T-cell (primary cell): ENCODE measurements at regions not wholly inside any gene's neighbourhood (a gene's known extent, or its start where the extent isn't known, plus 50 kb on each side); places are given as distances from the start of the nearest gene placed in this dataset.

Source experiments
- ATAC-seq, 4 experiments: fragments of 200-7000 bp in 3 of 4; fragments of 150-1000 bp in 1 of 4; cut with Tn5 transposase; replicated peaks in 1 of 4; 1 replicate in 3 of 4; 2 replicates in 1 of 4; pipeline ENCODE4 v1.10.0; 2021; ENCODE audit warnings: moderate library complexity in 3 of 4, mild to moderate bottlenecking in 2 of 4, moderate number of reproducible peaks in 1 of 4
- CTCF ChIA-PET, 2 donors: fragments of 300-600 bp; sonication (Branson Sonifier 250); formaldehyde crosslinking; loops; one replicate each; lab custom pipeline; 2022; ENCODE audit warnings: antibody characterized with exemption in 2 of 2; lab: Charles Lee
- POLR2A ChIA-PET, 2 donors: fragments of 300-600 bp; sonication (Branson Sonifier 250); formaldehyde crosslinking; loops; one replicate each; lab custom pipeline; 2022; ENCODE audit warnings: antibody characterized with exemption in 2 of 2; lab: Charles Lee
- DNase-seq, 35 experiments: peaks; one replicate each; pipeline versions ENCODE4 v3.0.0 to v3.0.0-alpha.2; 2013 to 2023
- H3K27ac ChIP-seq: one replicate; pipeline ENCODE4 v1.5.1; 2013; ENCODE audit warnings: low read length
- H3K27me3 ChIP-seq, 2 experiments: replicated peaks in 1 of 2; 1 replicate in 1 of 2; 2 replicates in 1 of 2; pipeline versions ENCODE4 v1.6.1 to v1.7.0; 2013; ENCODE audit warnings: low read length in 1 of 2, mixed read lengths in 1 of 2; ENCODE audit not compliant: control insufficient read depth in 2 of 2, insufficient read depth in 2 of 2; ENCODE audit errors: extremely low read depth in 1 of 2
- H3K36me3 ChIP-seq, 2 donors: 1 replicate in 1 of 2; 2 replicates in 1 of 2; pipeline versions ENCODE4 v1.6.1 to v1.7.0; 2013; ENCODE audit warnings: low read length in 1 of 2; ENCODE audit not compliant: control insufficient read depth in 2 of 2, insufficient read depth in 1 of 2; ENCODE audit errors: extremely low read depth in 1 of 2
- H3K4me1 ChIP-seq, 2 experiments: 1 replicate in 1 of 2; 2 replicates in 1 of 2; pipeline versions ENCODE4 v1.6.1 to v1.7.0; 2013; ENCODE audit warnings: low read length in 2 of 2, mixed read lengths in 1 of 2; ENCODE audit not compliant: insufficient read depth in 2 of 2, control insufficient read depth in 1 of 2; ENCODE audit errors: extremely low read depth in 1 of 2
- H3K4me3 ChIP-seq, 2 donors: 1 replicate in 1 of 2; 2 replicates in 1 of 2; pipeline versions ENCODE4 v1.5.1 to v1.7.0; 2013; ENCODE audit warnings: mild to moderate bottlenecking in 2 of 2, low read length in 1 of 2, moderate library complexity in 1 of 2; ENCODE audit not compliant: control insufficient read depth in 1 of 2; ENCODE audit errors: extremely low read depth in 1 of 2
- H3K9me3 ChIP-seq: 2 replicates; pipeline ENCODE4 v1.7.0; 2013
- H3K27ac Mint-ChIP-seq, 2 donors: one replicate each; pipeline ENCODE4 v1.8.0; 2020 to 2021; ENCODE audit warnings: mild to moderate bottlenecking in 2 of 2, mixed read lengths in 2 of 2
- H3K27me3 Mint-ChIP-seq, 2 donors: one replicate each; pipeline ENCODE4 v1.8.0; 2021 to 2022; ENCODE audit warnings: mixed read lengths in 2 of 2
- H3K36me3 Mint-ChIP-seq: one replicate; pipeline ENCODE4 v1.8.0; 2021; ENCODE audit warnings: mixed read lengths
- H3K4me1 Mint-ChIP-seq, 3 donors: one replicate each; pipeline ENCODE4 v1.8.0; 2020 to 2022; ENCODE audit warnings: mixed read lengths in 3 of 3, mild to moderate bottlenecking in 1 of 3
- H3K4me3 Mint-ChIP-seq, 3 donors: one replicate each; pipeline ENCODE4 v1.8.0; 2020 to 2022; ENCODE audit warnings: mild to moderate bottlenecking in 3 of 3, mixed read lengths in 3 of 3, moderate library complexity in 3 of 3
- H3K9me3 Mint-ChIP-seq, 3 donors: one replicate each; pipeline ENCODE4 v1.8.0; 2020 to 2022; ENCODE audit warnings: mixed read lengths in 3 of 3
- WGBS: methylation state at CpG from one replicate; pipeline ENCODE4 v1.1.5; 2013; ENCODE audit warnings: missing lambda C conversion rate; ENCODE audit not compliant: insufficient coverage; 5-methylcytosine and 5-hydroxymethylcytosine counted together

DNA sequence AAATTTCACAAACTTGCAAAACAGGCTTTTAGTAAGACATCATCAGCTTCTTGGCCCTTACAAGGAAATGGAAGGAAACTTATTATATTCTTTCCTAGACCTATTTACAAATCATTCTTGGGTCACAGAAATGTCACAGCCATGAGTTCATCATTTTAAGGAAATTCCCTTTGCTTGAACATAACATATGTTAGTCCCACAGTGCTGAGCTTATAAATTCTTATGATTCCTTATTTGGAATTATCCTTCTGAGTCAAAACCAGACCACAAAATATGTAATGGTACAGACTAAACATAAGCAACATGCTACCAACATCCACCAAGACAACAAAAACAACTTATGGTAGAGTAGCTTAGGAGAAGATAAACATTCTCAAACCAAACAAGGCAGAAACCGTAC is 236.9 kb upstream of the CTSO start:
- H3K27me3 Mint-ChIP-seq: no peaks in the 10 kb centered on the region
- no peaks in the 10 kb centered on the region for H3K36me3 Mint-ChIP-seq
- H3K4me3 Mint-ChIP-seq: no peak overlapping the region
- Histone ChIP-seq H3K4me3 (no peak overlapping the region), H3K4me1 (no peaks in the 10 kb centered on the region), H3K9me3 (no peaks in the 10 kb centered on the region), H3K27me3 (no peaks in the 10 kb centered on the region), H3K27ac (no peak overlapping the region), H3K36me3 (no peaks in the 10 kb centered on the region)
- CTCF ChIA-PET: no interaction called here
- peaks cover 0 to 3% (median 0%) of the 10 kb centered on the region in 3 donors for H3K9me3 Mint-ChIP-seq
- H3K4me1 Mint-ChIP-seq: no peaks in the 10 kb centered on the region
- DNase-seq (no peak), ATAC-seq (no peak)
- no peak overlapping the region for H3K27ac Mint-ChIP-seq
- WGBS: no CpG with 5 or more reads among the region's 1 CpG
- POLR2A ChIA-PET: no interaction called here

DNA sequence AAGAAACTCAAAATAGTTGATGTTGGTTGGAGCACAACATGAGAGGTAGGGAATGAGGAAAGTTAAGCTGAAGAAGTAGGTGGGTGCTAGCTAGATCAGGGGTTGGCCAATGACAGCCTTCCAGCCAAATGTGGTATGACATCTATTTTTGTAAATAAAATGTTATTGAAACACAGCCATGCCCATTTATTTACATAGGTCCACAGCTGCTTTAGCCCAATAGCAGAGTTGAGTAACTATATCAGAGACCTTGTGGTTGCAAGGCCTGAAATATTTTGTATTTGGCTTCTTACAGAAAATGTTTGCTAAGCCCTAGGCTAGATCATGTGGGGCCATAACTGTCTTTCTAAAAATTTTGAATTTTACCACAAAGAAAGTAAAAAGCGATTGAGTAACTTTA is 234.9 kb upstream of the CTSO start:
- Mint-ChIP-seq H3K4me1 (no peaks in the 10 kb centered on the region), H3K9me3 (peaks cover 0 to 3% (median 0%) of the 10 kb centered on the region in 3 donors), H3K27ac (no peak overlapping the region), H3K4me3 (no peak overlapping the region), H3K27me3 (no peaks in the 10 kb centered on the region), H3K36me3 (no peaks in the 10 kb centered on the region)
- POLR2A ChIA-PET: no interaction called here
- no peak overlapping the region for H3K4me3 ChIP-seq
- H3K36me3 ChIP-seq: no peaks in the 10 kb centered on the region
- ATAC-seq (no peak), DNase-seq (no peak)
- CTCF ChIA-PET: no interaction called here
- H3K4me1 ChIP-seq: no peaks in the 10 kb centered on the region
- no peaks in the 10 kb centered on the region for H3K9me3 ChIP-seq
- no peaks in the 10 kb centered on the region for H3K27me3 ChIP-seq
- no peak overlapping the region for H3K27ac ChIP-seq
- WGBS: 88% methylated on average over 1 of the region's 1 CpG

DNA sequence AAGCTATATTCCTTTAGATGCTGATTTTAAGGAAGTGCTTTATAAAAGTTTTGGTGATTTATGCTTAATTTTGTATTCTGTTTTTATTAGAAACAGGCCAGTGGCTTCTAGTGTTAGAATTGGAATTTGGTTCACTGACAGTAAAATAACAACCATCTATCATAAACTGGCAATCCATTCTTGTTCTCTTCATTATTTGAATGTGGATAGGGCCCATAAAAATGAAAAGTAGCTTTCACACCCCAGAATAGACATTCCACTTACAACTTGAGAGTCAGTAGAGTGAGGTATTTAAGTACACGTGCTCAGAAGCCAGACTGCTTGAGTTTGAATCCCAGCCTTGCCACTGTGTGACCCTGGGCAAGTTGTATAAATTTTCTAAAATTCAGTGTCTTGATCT is 232.4 kb upstream of the CTSO start:
- Histone ChIP-seq H3K27me3 (no peaks in the 10 kb centered on the region), H3K36me3 (no peaks in the 10 kb centered on the region), H3K4me1 (no peaks in the 10 kb centered on the region), H3K9me3 (no peaks in the 10 kb centered on the region), H3K27ac (no peak overlapping the region), H3K4me3 (no peak overlapping the region)
- DNase-seq: no peak
- H3K9me3 Mint-ChIP-seq: no peaks in the 10 kb centered on the region
- H3K4me1 Mint-ChIP-seq: no peaks in the 10 kb centered on the region
- H3K36me3 Mint-ChIP-seq: no peaks in the 10 kb centered on the region
- H3K27ac Mint-ChIP-seq: no peak overlapping the region
- ChIA-PET CTCF (no interaction called here), POLR2A (no interaction called here)
- no peak overlapping the region for H3K4me3 Mint-ChIP-seq
- no peaks in the 10 kb centered on the region for H3K27me3 Mint-ChIP-seq
- no peak for ATAC-seq
- no CpG with 5 or more reads among the region's 1 CpG for WGBS

DNA sequence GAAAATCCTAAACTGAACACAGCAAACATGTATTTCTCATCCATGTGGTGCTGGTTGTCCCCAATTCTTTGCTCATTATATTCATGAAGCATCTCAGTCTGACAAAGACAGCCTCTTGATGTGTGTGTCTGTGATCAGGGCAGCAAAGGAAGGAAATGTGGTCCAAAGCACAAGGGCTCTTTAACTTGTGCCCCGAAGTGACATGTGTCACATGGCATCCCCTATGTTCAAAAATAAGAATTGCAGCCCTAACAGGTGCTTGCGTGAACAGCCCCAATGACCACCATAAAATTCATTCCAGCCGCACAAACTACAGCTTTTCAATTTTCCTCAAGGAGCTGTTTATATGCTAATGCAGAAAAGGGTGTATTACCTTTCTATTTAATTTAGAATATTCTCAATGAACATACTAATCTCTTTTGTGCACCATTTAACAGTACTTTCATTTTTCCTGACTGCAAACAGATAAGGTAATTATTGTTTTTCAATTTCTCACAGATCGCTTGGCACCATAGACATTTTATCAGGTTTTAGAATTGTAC is 231.9 kb upstream of the CTSO start:
- no peaks in the 10 kb centered on the region for H3K9me3 ChIP-seq
- WGBS: no CpG with 5 or more reads among the region's 4 CpGs
- no peak for DNase-seq
- Mint-ChIP-seq H3K36me3 (no peaks in the 10 kb centered on the region), H3K4me3 (no peak overlapping the region), H3K9me3 (no peaks in the 10 kb centered on the region), H3K4me1 (no peaks in the 10 kb centered on the region), H3K27ac (no peak overlapping the region), H3K27me3 (no peaks in the 10 kb centered on the region)
- H3K27ac ChIP-seq: no peak overlapping the region
- ChIA-PET CTCF (no interaction called here), POLR2A (no interaction called here)
- no peaks in the 10 kb centered on the region for H3K36me3 ChIP-seq
- no peak for ATAC-seq
- no peaks in the 10 kb centered on the region for H3K4me1 ChIP-seq
- no peaks in the 10 kb centered on the region for H3K27me3 ChIP-seq
- no peak overlapping the region for H3K4me3 ChIP-seq

DNA sequence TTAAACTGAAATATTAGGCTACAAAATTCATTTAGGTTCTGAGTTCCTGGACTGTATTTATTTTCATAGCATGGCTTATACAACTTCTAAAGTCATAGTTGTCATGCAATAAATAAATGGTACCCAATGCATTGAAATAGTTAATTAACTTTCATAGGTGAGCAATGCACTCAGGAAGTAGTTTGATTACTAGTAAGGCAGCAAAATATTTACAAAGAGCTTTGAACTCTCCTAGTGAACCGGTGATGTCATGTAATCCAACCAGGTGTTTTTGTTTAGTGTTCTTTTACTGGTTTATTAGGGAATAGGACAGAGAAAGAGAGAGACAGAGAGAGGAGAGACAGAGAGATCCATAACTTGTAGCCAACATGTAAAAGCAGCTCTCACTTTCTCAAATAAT is 228.6 kb upstream of the CTSO start:
- Mint-ChIP-seq H3K4me3 (no peak overlapping the region), H3K27ac (no peak overlapping the region), H3K36me3 (no peaks in the 10 kb centered on the region), H3K4me1 (no peaks in the 10 kb centered on the region), H3K27me3 (no peaks in the 10 kb centered on the region), H3K9me3 (no peaks in the 10 kb centered on the region)
- no peaks in the 10 kb centered on the region for H3K4me1 ChIP-seq
- H3K27ac ChIP-seq: no peak overlapping the region
- no peak overlapping the region for H3K4me3 ChIP-seq
- no peaks in the 10 kb centered on the region for H3K9me3 ChIP-seq
- no peaks in the 10 kb centered on the region for H3K36me3 ChIP-seq
- 80% methylated on average over 1 of the region's 1 CpG for WGBS
- ChIA-PET POLR2A (no interaction called here), CTCF (no interaction called here)
- no peak for ATAC-seq
- DNase-seq: no peak
- no peaks in the 10 kb centered on the region for H3K27me3 ChIP-seq

DNA sequence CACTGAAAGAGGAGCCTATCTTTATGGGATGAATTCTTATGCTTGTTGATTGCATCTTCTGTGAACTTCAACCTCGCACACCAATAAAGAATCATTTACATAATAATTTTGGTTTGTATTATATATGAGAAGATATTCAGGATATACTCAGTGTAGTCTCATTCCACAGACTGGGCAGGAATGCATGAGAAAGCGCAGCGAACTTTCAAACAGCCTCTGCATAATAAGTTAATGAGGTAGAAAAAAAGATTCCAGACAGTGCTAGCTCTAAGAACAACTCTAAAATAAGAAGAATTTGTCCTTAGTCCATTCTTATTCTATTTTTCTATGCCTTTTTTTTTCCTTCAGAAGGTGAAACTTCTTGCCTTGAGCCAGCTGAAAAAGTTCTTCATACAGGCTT is 224.3 kb upstream of the CTSO start:
- ChIA-PET POLR2A (no interaction called here), CTCF (no interaction called here)
- Mint-ChIP-seq H3K9me3 (peaks cover 0 to 8% (median 2%) of the 10 kb centered on the region in 3 donors), H3K27ac (no peak overlapping the region), H3K4me1 (no peaks in the 10 kb centered on the region), H3K36me3 (no peaks in the 10 kb centered on the region), H3K27me3 (no peaks in the 10 kb centered on the region), H3K4me3 (no peak overlapping the region)
- H3K27me3 ChIP-seq: no peaks in the 10 kb centered on the region
- ATAC-seq (no peak), DNase-seq (no peak)
- H3K27ac ChIP-seq: no peak overlapping the region
- no peaks in the 10 kb centered on the region for H3K4me1 ChIP-seq
- WGBS: no CpG with 5 or more reads among the region's 3 CpGs
- H3K36me3 ChIP-seq: no peaks in the 10 kb centered on the region
- no peaks in the 10 kb centered on the region for H3K9me3 ChIP-seq
- H3K4me3 ChIP-seq: no peak overlapping the region

DNA sequence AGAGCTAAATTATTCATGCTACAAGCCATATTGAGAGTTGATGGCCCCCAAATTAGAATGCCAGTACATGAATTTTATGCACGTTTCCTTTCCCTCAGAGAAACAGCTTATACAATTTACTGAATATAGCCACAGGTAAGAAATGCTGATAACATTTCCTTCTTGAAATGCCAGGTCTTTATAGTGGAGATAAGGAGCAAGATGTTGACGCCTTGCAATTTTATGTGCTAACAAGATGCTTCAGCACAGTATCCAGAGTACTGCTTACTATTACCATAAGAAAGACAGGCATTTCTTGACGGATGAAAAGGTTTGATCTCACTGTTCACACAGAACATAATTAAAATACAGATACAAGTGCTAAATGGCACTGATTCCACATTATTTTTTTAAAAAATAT is 223.2 kb upstream of the CTSO start:
- Mint-ChIP-seq H3K9me3 (peaks cover 0 to 8% (median 2%) of the 10 kb centered on the region in 3 donors), H3K27ac (no peak overlapping the region), H3K36me3 (no peaks in the 10 kb centered on the region), H3K4me3 (no peak overlapping the region), H3K4me1 (no peaks in the 10 kb centered on the region), H3K27me3 (no peaks in the 10 kb centered on the region)
- H3K4me3 ChIP-seq: no peak overlapping the region
- ChIA-PET POLR2A (no interaction called here), CTCF (no interaction called here)
- H3K36me3 ChIP-seq: no peaks in the 10 kb centered on the region
- WGBS: no CpG with 5 or more reads among the region's 3 CpGs
- ATAC-seq: no peak
- H3K9me3 ChIP-seq: no peaks in the 10 kb centered on the region
- DNase-seq: no peak
- H3K4me1 ChIP-seq: no peaks in the 10 kb centered on the region
- H3K27ac ChIP-seq: no peak overlapping the region
- H3K27me3 ChIP-seq: no peaks in the 10 kb centered on the region
